Left ventricle myocardium inferior (tissue), 1 donor: ENCODE measurements at regions not wholly inside any gene's neighbourhood (a gene's known extent, or its start where the extent isn't known, plus 50 kb on each side); places are given as distances from the start of the nearest gene placed in this dataset.
A peak's percentile ranks its signal among the peaks of the same experiment; 100 is the strongest.

Experiments
- DNase-seq: peaks from one replicate; pipeline ENCODE4 v3.0.0-alpha.2; 2020
- H3K27ac ChIP-seq: fragments of 200-600 bp; replicated peaks from 2 replicates; pipeline ENCODE4 v1.8.0; 2021
- H3K27me3 ChIP-seq: fragments of 200-600 bp; 2 replicates; pipeline ENCODE4 v1.8.0; 2021; ENCODE audit warnings: low read depth
- H3K36me3 ChIP-seq: fragments of 200-600 bp; 2 replicates; pipeline ENCODE4 v1.8.0; 2021
- H3K4me1 ChIP-seq: fragments of 200-600 bp; 2 replicates; pipeline ENCODE4 v1.8.0; 2021
- H3K4me3 ChIP-seq: fragments of 200-600 bp; 2 replicates; pipeline ENCODE4 v1.8.0; 2021; ENCODE audit warnings: mild to moderate bottlenecking, moderate library complexity
- H3K9me3 ChIP-seq: fragments of 200-600 bp; replicated peaks from 2 replicates; pipeline ENCODE4 v1.8.0; 2021
- CTCF ChIP-seq: fragments of 200-600 bp; IDR thresholded peaks from 2 replicates; pipeline ENCODE4 v1.8.0; 2021; ENCODE audit warnings: antibody characterized with exemption, mild to moderate bottlenecking, borderline replicate concordance
- intact Hi-C: fragments of 100-400 bp; cut with micrococcal nuclease; formaldehyde crosslinking; loops from one replicate; pipeline ENCODE4 v1.11.0; 2022
- donor health status: DM: no; HTN: yes; CAD: no; lungs with severe emphysema.

GRCh38 chr10:129179972-129180678 is 286.9 kb upstream of the MGMT start:
- intact Hi-C loops: no loop called here
- Histone ChIP-seq H3K27ac (no peak overlapping the region), H3K36me3 (no peaks in the 10 kb centered on the region), H3K27me3 (peaks cover 17% of the 10 kb centered on the region), H3K4me3 (no peak overlapping the region), H3K9me3 (no peaks in the 10 kb centered on the region), H3K4me1 (no peaks in the 10 kb centered on the region)
- TF ChIP-seq CTCF: no peak
- no peak for DNase-seq

- peaks cover 23% of the 10 kb centered on the region for H3K9me3 ChIP-seq
- H3K27me3 ChIP-seq: no peaks in the 10 kb centered on the region
- H3K4me3 ChIP-seq: no peak overlapping the region
- no peak for DNase-seq
- intact Hi-C loops: no loop called here
- H3K4me1 ChIP-seq: no peaks in the 10 kb centered on the region
- no peaks in the 10 kb centered on the region for H3K36me3 ChIP-seq
- H3K27ac ChIP-seq: no peak overlapping the region
- no peak for TF ChIP-seq CTCF
Measured at GRCh38 chr10:129184196-129184595, 282.8 kb upstream of the MGMT start.

GRCh38 chr10:129187331-129187730 is 279.7 kb upstream of the MGMT start:
- intact Hi-C loops: no loop called here
- Histone ChIP-seq H3K27ac (no peak overlapping the region), H3K36me3 (no peaks in the 10 kb centered on the region), H3K27me3 (peaks cover 11% of the 10 kb centered on the region), H3K4me3 (no peak overlapping the region), H3K9me3 (peaks cover 23% of the 10 kb centered on the region), H3K4me1 (peaks cover 8% of the 10 kb centered on the region)
- DNase-seq: no peak
- no peak for TF ChIP-seq CTCF

- Histone ChIP-seq H3K4me3 (no peak overlapping the region), H3K9me3 (peaks cover 23% of the 10 kb centered on the region), H3K27me3 (peaks cover 27% of the 10 kb centered on the region), H3K27ac (peak overlapping the region; percentile 63), H3K36me3 (no peaks in the 10 kb centered on the region), H3K4me1 (peaks cover 10% of the 10 kb centered on the region)
- DNase-seq: peak; percentile 50
- intact Hi-C loops: no loop called here
- no peak for TF ChIP-seq CTCF
Measured at GRCh38 chr10:129191797-129192196, 275.2 kb upstream of the MGMT start.

GRCh38 chr10:129192344-129193128 is 274.5 kb upstream of the MGMT start:
- Histone ChIP-seq H3K36me3 (no peaks in the 10 kb centered on the region), H3K9me3 (peaks cover 16% of the 10 kb centered on the region), H3K4me1 (peaks cover 10% of the 10 kb centered on the region), H3K27ac (peak overlapping the region; percentile 63), H3K27me3 (peaks cover 27% of the 10 kb centered on the region), H3K4me3 (no peak overlapping the region)
- intact Hi-C loops: no loop called here
- TF ChIP-seq CTCF: no peak
- DNase-seq: peak; percentile 71
